Right lobe of liver (tissue), 4 donors: ENCODE measurements at regions not wholly inside any gene's neighbourhood (a gene's known extent, or its start where the extent isn't known, plus 50 kb on each side); places are given as distances from the start of the nearest gene placed in this dataset.

Source experiments
- CTCF ChIP-seq, 4 donors: fragments of 200-600 bp in 3 of 4; fragments of 450-650 bp in 1 of 4; IDR thresholded peaks; one replicate each; pipeline versions ENCODE4 v1.5.1 to v1.8.0; 2016 to 2022; ENCODE audit warnings: antibody characterized with exemption in 4 of 4, mild to moderate bottlenecking in 2 of 4
- POLR2A ChIP-seq: fragments of 450-650 bp; IDR thresholded peaks from one replicate; pipeline ENCODE4 v1.6.1; 2017; ENCODE audit warnings: antibody characterized with exemption, mild to moderate bottlenecking
- donor health status: DM: no; HTN: no; CAD: no.
- donor health status: DM: no; HTN: no; CAD: no.
- donor health status: DM: no; HTN: yes; CAD: no.

- TF ChIP-seq CTCF (IDR thresholded peaks at IDR 0.05) = no peak
- no peak for TF ChIP-seq POLR2A
These were observed 63.6 kb upstream of the GJA5 start for GRCh38 chr1:147824001-147824400.
